ENCODE measurements at regions not wholly inside any gene's neighbourhood (a gene's known extent, or its start where the extent isn't known, plus 50 kb on each side); places are given as distances from the start of the nearest gene placed in this dataset.

- no peak for TF ChIP-seq ZNF350 (tag by site-specific recombination; IDR thresholded peaks at IDR 0.05)
- TF ChIP-seq ZNF146 (tag by site-specific recombination; IDR thresholded peaks at IDR 0.05) = no peak
- TF ChIP-seq ZNF76 (tag by site-specific recombination; IDR thresholded peaks at IDR 0.05; ENCODE audit: borderline replicate concordance, low read depth) = no peak
- TF ChIP-seq ZNF302 (tag by site-specific recombination; IDR thresholded peaks at IDR 0.05; ENCODE audit: low read depth) = no peak
- TF ChIP-seq ZNF560 (tag by site-specific recombination; IDR thresholded peaks at IDR 0.05; ENCODE audit: borderline replicate concordance) = no peak
- TF ChIP-seq ZNF747 (tag by site-specific recombination; IDR thresholded peaks at IDR 0.05) = no peak
- no peak for TF ChIP-seq ZNF280C (tag by site-specific recombination; IDR thresholded peaks at IDR 0.05)
These were observed 419.3 kb upstream of the KLHL1 start (continued) for GRCh38 chr13:70527599-70527998.

GRCh38 chr13:70523622-70524021 lies 415.4 kb upstream of the KLHL1 start:
- ChIA-PET POLR2A (no interaction called here), CTCF (interaction anchor here (0.7 kb wide), 1 partner anchor 9 kb away, joined by 3 read pairs; no protein-coding TSS in a partner anchor)
- Histone ChIP-seq H3K4me3 (ENCODE audit: low read depth, low read length) (no peak overlapping the region), H3K27ac (ENCODE audit: extremely low read depth, low read depth, low read length) (no peak overlapping the region), H3K9me3 (ENCODE audit: control insufficient read depth, insufficient read depth, low read depth, low read length) (no peaks in the 10 kb centered on the region), H3K4me1 (ENCODE audit: control insufficient read depth, insufficient read depth, low read length) (no peaks in the 10 kb centered on the region), H3K36me3 (ENCODE audit: control insufficient read depth in 2 of 2, insufficient read depth in 1 of 2, low read length in 2 of 2) (no peaks in the 10 kb centered on the region)
- no peak for TF ChIP-seq ZNF335 (tag by site-specific recombination; conservative IDR thresholded peaks at IDR 0.05)
- TF ChIP-seq ZNF274 (IDR thresholded peaks at IDR 0.05; ENCODE audit: low read length) = no peak
- no peak for TF ChIP-seq ZNF274 (tag by site-specific recombination; IDR thresholded peaks at IDR 0.05; ENCODE audit: borderline replicate concordance)
- no peak for TF ChIP-seq ZNF280D (tag by site-specific recombination; IDR thresholded peaks at IDR 0.05)
- TF ChIP-seq ZNF555 (tag by site-specific recombination; conservative IDR thresholded peaks at IDR 0.05) = no peak
- TF ChIP-seq ZNF157 (tag by site-specific recombination; IDR thresholded peaks at IDR 0.05) = no peak
- no peak for TF ChIP-seq ZNF843 (tag by site-specific recombination; IDR thresholded peaks at IDR 0.05)
- no peak for TF ChIP-seq MZF1 (tag by site-specific recombination; IDR thresholded peaks at IDR 0.05; ENCODE audit: borderline replicate concordance)
- TF ChIP-seq ZBTB21 (tag by site-specific recombination; IDR thresholded peaks at IDR 0.05) = no peak
- TF ChIP-seq SP7 (tag by site-specific recombination; IDR thresholded peaks at IDR 0.05) = no peak
- TF ChIP-seq ZNF776 (tag by site-specific recombination; IDR thresholded peaks at IDR 0.05; ENCODE audit: borderline replicate concordance) = no peak
- TF ChIP-seq ZNF501 (tag by site-specific recombination; IDR thresholded peaks at IDR 0.05) = no peak
- TF ChIP-seq REST (tag by site-specific recombination; IDR thresholded peaks at IDR 0.05) = no peak
- no peak for TF ChIP-seq ZNF639 (tag by site-specific recombination; IDR thresholded peaks at IDR 0.05)
- no peak for TF ChIP-seq ZNF701 (tag by site-specific recombination; IDR thresholded peaks at IDR 0.05)
- no peak for TF ChIP-seq ZNF837 (tag by site-specific recombination; IDR thresholded peaks at IDR 0.05)
- TF ChIP-seq ZNF747 (tag by site-specific recombination; IDR thresholded peaks at IDR 0.05) = no peak
- TF ChIP-seq OSR2 (tag by site-specific recombination; IDR thresholded peaks at IDR 0.05) = no peak
- TF ChIP-seq ZNF624 (tag by site-specific recombination; IDR thresholded peaks at IDR 0.05) = no peak
- no peak for TF ChIP-seq ATF2 (tag by site-specific recombination; IDR thresholded peaks at IDR 0.05; ENCODE audit: low read depth)

All from HEK293 (cell line).